ENCODE measurements at regions not wholly inside any gene's neighbourhood (a gene's known extent, or its start where the extent isn't known, plus 50 kb on each side); places are given as distances from the start of the nearest gene placed in this dataset.

DNA sequence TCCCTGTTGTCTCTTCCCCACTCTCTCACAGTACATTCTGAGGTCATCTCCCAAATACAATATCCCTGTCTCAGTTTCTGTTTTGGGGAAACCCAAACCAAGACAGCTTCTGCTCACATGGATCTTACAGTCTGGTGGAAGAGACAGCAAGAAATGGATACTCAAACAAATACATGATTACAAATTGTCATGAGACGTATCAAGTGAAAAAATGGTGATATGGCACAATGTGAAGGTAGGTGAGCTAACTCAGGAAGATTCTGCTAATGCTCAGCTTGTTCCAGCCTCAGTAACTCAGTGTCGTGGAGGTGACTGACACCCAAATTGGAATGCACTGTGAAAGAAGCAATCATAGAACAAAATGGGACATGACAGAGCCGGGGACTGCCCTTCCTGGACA is 68.3 kb downstream of the CHST1 start:
- no peaks in the 10 kb centered on the region for H3K27me3 ChIP-seq
- H3K36me3 ChIP-seq = no peaks in the 10 kb centered on the region
- no peak overlapping the region for H3K27ac ChIP-seq
- H3K9me3 ChIP-seq = no peaks in the 10 kb centered on the region
- H3K4me3 ChIP-seq = no peak overlapping the region
- no peak for DNase-seq (ENCODE audit: low spot score)
- no peaks in the 10 kb centered on the region for H3K4me1 ChIP-seq
- TF ChIP-seq, protein P1, sequence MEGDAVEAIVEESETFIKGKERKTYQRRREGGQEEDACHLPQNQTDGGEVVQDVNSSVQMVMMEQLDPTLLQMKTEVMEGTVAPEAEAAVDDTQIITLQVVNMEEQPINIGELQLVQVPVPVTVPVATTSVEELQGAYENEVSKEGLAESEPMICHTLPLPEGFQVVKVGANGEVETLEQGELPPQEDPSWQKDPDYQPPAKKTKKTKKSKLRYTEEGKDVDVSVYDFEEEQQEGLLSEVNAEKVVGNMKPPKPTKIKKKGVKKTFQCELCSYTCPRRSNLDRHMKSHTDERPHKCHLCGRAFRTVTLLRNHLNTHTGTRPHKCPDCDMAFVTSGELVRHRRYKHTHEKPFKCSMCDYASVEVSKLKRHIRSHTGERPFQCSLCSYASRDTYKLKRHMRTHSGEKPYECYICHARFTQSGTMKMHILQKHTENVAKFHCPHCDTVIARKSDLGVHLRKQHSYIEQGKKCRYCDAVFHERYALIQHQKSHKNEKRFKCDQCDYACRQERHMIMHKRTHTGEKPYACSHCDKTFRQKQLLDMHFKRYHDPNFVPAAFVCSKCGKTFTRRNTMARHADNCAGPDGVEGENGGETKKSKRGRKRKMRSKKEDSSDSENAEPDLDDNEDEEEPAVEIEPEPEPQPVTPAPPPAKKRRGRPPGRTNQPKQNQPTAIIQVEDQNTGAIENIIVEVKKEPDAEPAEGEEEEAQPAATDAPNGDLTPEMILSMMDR (IDR thresholded peaks at IDR 0.05) = no peak

DNA sequence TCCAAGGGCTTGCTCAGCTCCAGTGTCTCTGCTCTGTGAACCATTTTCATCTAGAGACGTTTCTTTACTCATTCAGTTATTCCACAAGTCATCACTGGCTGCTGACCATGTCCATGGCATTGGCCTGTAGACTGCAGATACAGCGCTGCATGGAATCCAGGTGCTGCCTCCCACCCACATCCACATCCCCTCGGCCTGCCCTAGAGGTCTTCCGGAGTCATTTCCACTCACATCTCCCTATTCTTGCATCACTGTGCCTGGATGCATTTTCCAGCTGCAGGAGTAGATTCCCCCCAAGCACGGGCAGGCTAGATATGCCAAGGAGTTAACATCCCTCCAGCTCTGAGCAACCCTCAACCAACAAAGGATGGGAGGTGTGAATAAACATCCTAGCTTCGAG is 68.9 kb downstream of the CHST1 start:
- Histone ChIP-seq H3K4me1 (no peaks in the 10 kb centered on the region), H3K4me3 (no peak overlapping the region), H3K27ac (no peak overlapping the region), H3K9me3 (no peaks in the 10 kb centered on the region), H3K36me3 (no peaks in the 10 kb centered on the region), H3K27me3 (no peaks in the 10 kb centered on the region)
- TF ChIP-seq, protein P1 (IDR thresholded peaks at IDR 0.05) = no peak
- no peak for DNase-seq (ENCODE audit: low spot score)

DNA sequence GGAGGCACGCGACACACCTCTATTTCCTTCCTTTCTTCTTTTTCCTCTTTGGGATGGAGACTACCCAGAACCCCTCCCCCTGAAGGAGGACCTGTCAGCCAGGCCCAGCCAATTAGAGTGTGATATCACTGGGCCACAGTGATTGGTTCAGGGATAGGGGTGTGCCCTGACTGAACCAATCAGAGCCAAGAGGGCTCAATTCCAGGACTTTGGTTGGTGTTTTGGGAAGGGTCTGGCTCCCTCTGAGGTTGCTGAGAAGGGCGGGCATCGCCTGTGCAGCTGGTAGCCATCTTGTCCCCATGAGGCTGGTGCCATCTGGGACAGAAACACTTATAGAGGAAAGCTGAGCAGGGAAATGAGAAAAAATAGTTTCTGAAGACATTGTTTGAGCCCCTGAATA is 71.4 kb downstream of the CHST1 start:
- no peaks in the 10 kb centered on the region for H3K36me3 ChIP-seq
- no peaks in the 10 kb centered on the region for H3K27me3 ChIP-seq
- no peak overlapping the region for H3K4me3 ChIP-seq
- H3K9me3 ChIP-seq = no peaks in the 10 kb centered on the region
- no peaks in the 10 kb centered on the region for H3K4me1 ChIP-seq
- TF ChIP-seq, protein P1 (IDR thresholded peaks at IDR 0.05) = no peak
- no peak for DNase-seq (ENCODE audit: low spot score)
- no peak overlapping the region for H3K27ac ChIP-seq

DNA sequence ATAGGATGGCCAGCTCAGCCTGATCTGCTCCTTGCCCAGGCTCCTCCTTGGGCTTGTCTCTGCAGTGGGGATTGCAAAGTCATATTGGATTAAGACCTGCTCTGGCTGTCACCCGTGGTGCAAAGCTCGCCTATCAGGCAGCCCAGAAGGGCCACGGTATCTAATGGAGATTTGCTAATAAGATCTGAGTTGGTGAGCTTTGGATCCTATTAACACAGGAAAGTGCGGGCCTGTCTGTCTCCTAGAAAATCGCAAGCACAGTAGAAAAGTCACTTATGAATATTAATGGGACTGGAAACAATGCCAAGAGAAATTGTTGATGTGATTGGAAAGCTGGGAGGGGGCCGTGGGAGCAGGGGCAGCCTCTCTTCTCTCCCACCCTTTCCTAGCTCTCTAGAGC is 72.8 kb downstream of the CHST1 start:
- no peaks in the 10 kb centered on the region for H3K9me3 ChIP-seq
- TF ChIP-seq, protein P1 (IDR thresholded peaks at IDR 0.05) = no peak

DNA sequence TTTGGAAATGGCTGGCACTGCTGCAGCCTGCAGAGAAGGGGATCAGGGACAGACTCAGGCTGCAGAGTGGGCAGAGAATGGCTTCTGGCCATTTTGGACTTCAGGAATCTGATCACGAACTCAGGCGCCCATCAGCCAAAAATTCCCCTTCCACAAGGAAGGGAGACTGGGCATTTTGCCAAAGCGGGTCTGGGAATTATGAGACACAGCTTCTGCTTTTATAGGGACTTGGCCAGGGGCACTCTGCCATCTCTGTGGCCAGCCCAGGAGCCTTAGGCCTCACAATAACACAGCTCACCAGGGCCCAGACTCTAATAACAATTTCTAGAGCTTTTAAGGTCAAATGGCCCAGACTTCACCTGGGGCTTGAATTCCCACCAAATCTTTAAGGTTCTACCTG is 74.7 kb downstream of the CHST1 start:
- Histone ChIP-seq H3K4me3 (no peak overlapping the region), H3K9me3 (no peaks in the 10 kb centered on the region), H3K27ac (no peak overlapping the region), H3K36me3 (no peaks in the 10 kb centered on the region), H3K27me3 (no peaks in the 10 kb centered on the region), H3K4me1 (no peaks in the 10 kb centered on the region)
- TF ChIP-seq, protein P1 (IDR thresholded peaks at IDR 0.05) = no peak
- no peak for DNase-seq (ENCODE audit: low spot score)

More for the DNA sequence above, 72.8 kb downstream of the CHST1 start:
- no peaks in the 10 kb centered on the region for H3K36me3 ChIP-seq
- H3K27ac ChIP-seq = no peak overlapping the region
- no peak for DNase-seq (ENCODE audit: low spot score)
- H3K4me3 ChIP-seq = no peak overlapping the region
- H3K27me3 ChIP-seq = no peaks in the 10 kb centered on the region
- no peaks in the 10 kb centered on the region for H3K4me1 ChIP-seq

DNA sequence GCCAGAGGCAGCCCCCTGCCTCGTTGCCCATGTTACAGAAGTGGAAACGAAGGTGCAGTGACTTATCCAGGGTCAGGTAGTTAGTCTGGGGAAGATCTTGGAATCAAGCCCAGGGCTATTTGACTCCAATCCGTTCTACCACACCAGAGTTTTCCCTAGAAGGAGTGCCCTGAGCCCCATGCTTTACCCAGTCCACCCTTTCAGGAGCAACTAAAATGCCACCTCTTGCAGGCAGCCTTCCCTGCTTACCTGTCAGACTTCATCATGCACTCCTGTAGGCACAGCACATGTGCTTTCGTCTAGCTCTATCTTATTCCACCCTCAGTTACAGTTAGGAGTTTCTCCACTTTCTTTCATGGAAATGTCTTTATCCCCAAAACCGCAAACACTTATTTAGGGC is 80.2 kb downstream of the CHST1 start:
- H3K36me3 ChIP-seq = no peaks in the 10 kb centered on the region
- H3K27ac ChIP-seq = no peak overlapping the region
- H3K4me1 ChIP-seq = no peaks in the 10 kb centered on the region
- H3K4me3 ChIP-seq = no peak overlapping the region
- TF ChIP-seq, protein P1 (IDR thresholded peaks at IDR 0.05) = no peak
- H3K27me3 ChIP-seq = no peaks in the 10 kb centered on the region
- no peak for DNase-seq (ENCODE audit: low spot score)
- H3K9me3 ChIP-seq = no peaks in the 10 kb centered on the region
